Fibroblast of pulmonary artery (primary cell): ENCODE measurements at regions not wholly inside any gene's neighbourhood (a gene's known extent, or its start where the extent isn't known, plus 50 kb on each side); places are given as distances from the start of the nearest gene placed in this dataset.

ENCODE experiments used
- DNase-seq: peaks from one replicate; pipeline ENCODE4 v3.0.0-alpha.2; 2010; ENCODE audit warnings: low read depth
- H3K4me3 ChIP-seq: replicated peaks from 2 replicates; pipeline ENCODE4 v1.5.1; 2011; ENCODE audit warnings: low read depth, mild to moderate bottlenecking, control low read depth, low read length, moderate library complexity
- CTCF ChIP-seq: IDR thresholded peaks from 2 replicates; pipeline ENCODE4 v1.5.1; 2011; ENCODE audit warnings: mild to moderate bottlenecking, control low read depth, low read length, inconsistent platforms; ENCODE audit errors: missing control alignments

- DNase-seq = peak; percentile 67
- no peak for TF ChIP-seq CTCF
- no peak overlapping the region for H3K4me3 ChIP-seq
Observed at GRCh38 chr20:17841751-17842215, 126.8 kb downstream of the SNX5 start.

- TF ChIP-seq CTCF = no peak
- no peak for DNase-seq
- no peak overlapping the region for H3K4me3 ChIP-seq
Observed at GRCh38 chr20:17840423-17840822, 128.2 kb downstream of the SNX5 start.

GRCh38 chr20:17838921-17839320 is 129.7 kb downstream of the SNX5 start:
- H3K4me3 ChIP-seq = no peak overlapping the region
- DNase-seq = no peak
- TF ChIP-seq CTCF = no peak

- TF ChIP-seq CTCF = no peak
- H3K4me3 ChIP-seq = no peak overlapping the region
- no peak for DNase-seq
Observed at GRCh38 chr20:17837179-17837578, 131.4 kb downstream of the SNX5 start.

- H3K4me3 ChIP-seq = peak overlapping the region; percentile 12
Observed at GRCh38 chr20:17836303-17836861, 132.2 kb downstream of the SNX5 start.

GRCh38 chr20:17835934-17836300 is 132.7 kb downstream of the SNX5 start:
- H3K4me3 ChIP-seq = peak overlapping the region; percentile 12
- TF ChIP-seq CTCF = no peak
- peak; percentile 29 for DNase-seq

More at GRCh38 chr20:17836303-17836861, 132.2 kb downstream of the SNX5 start:
- TF ChIP-seq CTCF = no peak
- DNase-seq = peak; percentile 97

- TF ChIP-seq CTCF = no peak
- H3K4me3 ChIP-seq = no peak overlapping the region
- peak; percentile 85 for DNase-seq
Observed at GRCh38 chr20:17835240-17835933, 133.2 kb downstream of the SNX5 start.
